SJSA1 (cell line): ENCODE measurements at regions not wholly inside any gene's neighbourhood (a gene's known extent, or its start where the extent isn't known, plus 50 kb on each side); places are given as distances from the start of the nearest gene placed in this dataset.

Experiments
- DNase-seq, 2 experiments: peaks; one replicate each; pipeline ENCODE4 v3.0.0-alpha.2; 2015 to 2020; ENCODE audit warnings: low spot score in 2 of 2, low read depth in 1 of 2
- H3K27ac ChIP-seq: fragments of 250-450 bp; sonication (Bioruptor Pico); 2 replicates; pipeline ENCODE4 v1.5.1; 2020; ENCODE audit warnings: mild to moderate bottlenecking, moderate library complexity
- H3K27me3 ChIP-seq: fragments of 250-450 bp; sonication (Bioruptor Pico); replicated peaks from 2 replicates; pipeline ENCODE4 v1.5.1; 2020; ENCODE audit warnings: mild to moderate bottlenecking, moderate library complexity
- H3K36me3 ChIP-seq: fragments of 250-450 bp; sonication (Bioruptor Pico); 2 replicates; pipeline ENCODE4 v1.5.1; 2020; ENCODE audit warnings: mild to moderate bottlenecking
- H3K4me1 ChIP-seq: fragments of 250-450 bp; sonication (Bioruptor Pico); replicated peaks from 2 replicates; pipeline ENCODE4 v1.6.1; 2021; ENCODE audit warnings: mild to moderate bottlenecking
- H3K4me3 ChIP-seq: fragments of 250-450 bp; sonication (Bioruptor Pico); 2 replicates; pipeline ENCODE4 v1.5.1; 2020; ENCODE audit warnings: mild to moderate bottlenecking
- H3K9me3 ChIP-seq: fragments of 250-450 bp; sonication (Bioruptor Pico); replicated peaks from 2 replicates; pipeline ENCODE4 v1.5.1; 2020; ENCODE audit warnings: mild to moderate bottlenecking

DNA sequence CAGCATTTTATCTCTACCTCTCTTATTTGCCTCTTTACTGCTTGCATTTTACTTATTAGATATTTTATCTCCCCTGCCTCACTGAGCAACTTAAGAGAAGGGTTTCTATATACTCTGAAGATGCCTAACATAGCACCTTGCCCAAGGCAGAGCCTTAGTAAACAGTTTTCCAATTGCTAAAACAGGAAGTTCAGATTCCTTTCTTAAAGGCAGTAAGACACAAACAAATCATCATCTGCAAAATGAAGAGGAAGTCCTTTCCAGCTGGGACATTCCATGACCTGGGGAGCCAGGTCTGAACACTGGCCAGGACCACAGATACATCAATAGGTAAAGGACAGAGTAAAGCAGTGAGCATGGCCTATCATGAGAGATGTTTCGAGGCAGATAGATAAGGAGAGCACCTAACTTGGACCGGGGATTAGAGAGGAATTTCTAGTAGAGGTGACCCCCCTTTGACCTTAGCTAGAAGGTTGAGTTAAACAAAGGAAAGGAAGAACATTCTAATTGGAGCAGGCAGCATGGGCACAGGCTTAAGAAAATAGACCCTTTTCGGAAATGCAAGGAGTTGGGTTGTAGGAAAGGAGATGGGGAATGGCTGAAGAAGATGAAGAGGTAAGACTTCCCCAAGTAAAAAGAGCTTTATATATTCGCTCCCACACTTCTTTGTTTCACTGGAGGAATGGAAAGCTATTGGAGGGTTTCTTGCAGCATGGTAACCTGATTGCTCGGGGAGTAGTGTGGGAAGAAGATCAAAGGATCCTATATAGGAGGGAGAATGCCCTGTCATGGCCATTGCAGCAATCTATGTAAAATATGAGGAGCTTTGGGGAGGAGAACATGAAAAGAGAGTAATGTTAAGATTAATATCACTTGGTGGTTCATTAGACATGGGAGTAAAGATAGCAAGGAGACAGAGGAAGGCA lies 94.8 kb downstream of the PHLDA1 start:
- Histone ChIP-seq H3K9me3 (no peaks in the 10 kb centered on the region), H3K27ac (no peak overlapping the region), H3K4me3 (no peak overlapping the region), H3K36me3 (no peaks in the 10 kb centered on the region), H3K4me1 (peaks cover 16% of the 10 kb centered on the region), H3K27me3 (no peaks in the 10 kb centered on the region)
- DNase-seq = no peak

DNA sequence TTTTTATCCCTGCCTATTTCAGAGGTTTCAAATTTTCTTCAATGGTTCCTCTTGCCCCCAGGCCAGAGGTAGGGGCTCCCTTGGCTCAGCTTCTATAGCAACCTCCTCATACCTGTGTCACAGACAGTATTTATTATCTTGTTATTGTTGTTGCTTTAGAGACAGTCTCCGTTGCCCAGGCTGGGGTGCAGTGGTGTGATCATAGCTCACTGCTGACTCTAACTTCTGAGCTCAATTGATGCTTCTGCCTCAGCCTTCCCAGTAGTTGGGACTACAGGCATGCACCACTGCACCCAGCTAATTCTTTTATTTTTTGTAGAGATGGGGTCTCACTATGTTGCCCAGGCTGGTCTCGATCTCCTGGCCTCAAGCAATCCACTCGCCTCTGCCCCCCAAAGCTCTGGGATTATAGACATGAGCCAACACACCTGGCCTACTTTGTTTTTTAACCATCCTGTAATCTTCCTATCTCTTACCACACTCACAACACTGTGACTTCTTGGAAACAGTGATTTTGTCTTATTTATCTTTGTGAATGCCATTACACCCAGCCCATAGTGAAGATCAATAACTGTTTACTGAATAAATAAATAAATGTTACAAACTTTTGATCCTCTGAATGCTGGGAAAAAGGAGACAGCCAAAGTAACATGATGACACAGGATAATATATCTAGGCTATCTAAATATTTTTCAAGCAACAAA lies 95.9 kb downstream of the PHLDA1 start:
- DNase-seq = no peak
- Histone ChIP-seq H3K27ac (no peak overlapping the region), H3K27me3 (no peaks in the 10 kb centered on the region)

DNA sequence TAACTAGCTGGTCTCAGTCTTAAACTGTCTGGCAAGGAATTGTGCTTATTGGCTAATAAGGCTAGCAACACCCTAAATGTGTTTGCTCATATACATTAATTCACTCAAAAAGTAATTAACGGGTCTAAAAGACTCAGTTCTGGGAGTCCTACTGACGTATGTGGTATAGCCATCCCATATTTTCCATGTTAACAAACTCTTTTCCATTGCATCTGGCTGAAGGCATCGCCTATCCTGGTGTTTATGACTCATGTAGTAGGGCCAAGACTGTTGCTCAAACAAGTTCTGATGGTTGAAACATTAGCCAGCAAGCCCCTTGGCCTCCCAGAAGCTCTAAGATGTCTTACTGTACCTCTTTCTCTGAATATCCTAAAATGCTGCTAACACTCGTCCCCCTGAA lies 98.5 kb downstream of the PHLDA1 start:
- Histone ChIP-seq H3K4me3 (no peak overlapping the region), H3K4me1 (peaks cover 11% of the 10 kb centered on the region), H3K27ac (no peak overlapping the region), H3K36me3 (no peaks in the 10 kb centered on the region), H3K9me3 (no peaks in the 10 kb centered on the region), H3K27me3 (no peaks in the 10 kb centered on the region)
- no peak for DNase-seq

More for the DNA sequence above, 95.9 kb downstream of the PHLDA1 start:
- Histone ChIP-seq H3K9me3 (no peaks in the 10 kb centered on the region), H3K4me3 (no peak overlapping the region), H3K36me3 (no peaks in the 10 kb centered on the region), H3K4me1 (peaks cover 16% of the 10 kb centered on the region)

DNA sequence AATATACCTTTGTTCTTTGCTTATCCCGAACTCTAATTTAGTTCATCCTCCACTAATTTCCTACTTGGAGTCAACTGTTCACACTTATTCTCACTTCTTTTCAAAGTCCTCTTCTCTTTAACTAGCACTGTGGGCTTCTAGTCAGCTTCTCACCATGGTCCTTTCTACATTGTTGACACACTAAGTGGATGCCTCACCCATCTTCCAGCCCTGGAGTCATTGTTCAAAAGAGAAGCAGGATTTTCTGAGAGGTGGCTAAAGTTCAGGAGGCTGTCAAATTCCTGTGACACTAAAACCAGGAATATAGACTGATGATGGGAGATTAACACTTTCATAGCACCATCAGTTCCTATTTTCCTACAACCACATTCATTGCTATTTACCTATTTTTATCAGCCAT lies 99.3 kb downstream of the PHLDA1 start:
- Histone ChIP-seq H3K4me3 (no peak overlapping the region), H3K4me1 (peaks cover 8% of the 10 kb centered on the region), H3K27me3 (no peaks in the 10 kb centered on the region), H3K36me3 (no peaks in the 10 kb centered on the region), H3K27ac (no peak overlapping the region), H3K9me3 (no peaks in the 10 kb centered on the region)
- no peak for DNase-seq

DNA sequence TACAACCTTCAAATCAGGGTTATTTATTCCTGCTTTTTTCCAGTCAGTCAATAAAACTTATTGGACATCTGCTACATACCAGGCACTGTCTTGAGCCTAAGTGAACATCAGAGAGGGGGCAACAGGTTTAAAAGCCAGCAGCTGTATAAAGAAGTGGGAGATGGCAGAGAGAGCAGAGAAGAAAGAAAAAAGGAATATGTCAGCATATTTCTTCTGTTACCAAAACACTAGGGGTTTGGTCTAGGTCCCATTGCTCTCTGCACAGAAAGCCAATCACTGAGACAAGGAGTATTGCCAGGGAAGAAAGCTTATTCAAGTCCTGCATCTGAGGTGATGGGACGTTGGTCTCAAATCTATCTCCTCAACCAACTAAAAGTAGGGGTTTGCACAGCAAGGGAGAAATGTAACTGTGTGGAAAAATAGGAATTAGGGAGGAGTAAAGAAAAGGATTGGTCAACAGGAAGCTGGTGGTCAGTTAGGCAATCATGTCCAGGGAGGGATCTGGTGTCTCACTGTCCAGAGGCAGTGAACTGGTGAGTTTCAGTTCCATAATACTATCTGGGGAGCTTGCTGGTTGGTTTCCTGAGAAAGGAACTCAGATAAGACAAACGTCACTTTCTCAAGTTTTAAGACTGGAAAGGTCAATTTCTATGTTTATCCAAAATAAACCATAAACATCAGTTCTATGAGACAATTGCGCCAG lies 107.5 kb downstream of the PHLDA1 start:
- no peaks in the 10 kb centered on the region for H3K36me3 ChIP-seq
- H3K27me3 ChIP-seq = no peaks in the 10 kb centered on the region
- no peaks in the 10 kb centered on the region for H3K4me1 ChIP-seq
- H3K4me3 ChIP-seq = no peak overlapping the region
- H3K9me3 ChIP-seq = peaks cover 15% of the 10 kb centered on the region
- DNase-seq = no peak
- no peak overlapping the region for H3K27ac ChIP-seq

DNA sequence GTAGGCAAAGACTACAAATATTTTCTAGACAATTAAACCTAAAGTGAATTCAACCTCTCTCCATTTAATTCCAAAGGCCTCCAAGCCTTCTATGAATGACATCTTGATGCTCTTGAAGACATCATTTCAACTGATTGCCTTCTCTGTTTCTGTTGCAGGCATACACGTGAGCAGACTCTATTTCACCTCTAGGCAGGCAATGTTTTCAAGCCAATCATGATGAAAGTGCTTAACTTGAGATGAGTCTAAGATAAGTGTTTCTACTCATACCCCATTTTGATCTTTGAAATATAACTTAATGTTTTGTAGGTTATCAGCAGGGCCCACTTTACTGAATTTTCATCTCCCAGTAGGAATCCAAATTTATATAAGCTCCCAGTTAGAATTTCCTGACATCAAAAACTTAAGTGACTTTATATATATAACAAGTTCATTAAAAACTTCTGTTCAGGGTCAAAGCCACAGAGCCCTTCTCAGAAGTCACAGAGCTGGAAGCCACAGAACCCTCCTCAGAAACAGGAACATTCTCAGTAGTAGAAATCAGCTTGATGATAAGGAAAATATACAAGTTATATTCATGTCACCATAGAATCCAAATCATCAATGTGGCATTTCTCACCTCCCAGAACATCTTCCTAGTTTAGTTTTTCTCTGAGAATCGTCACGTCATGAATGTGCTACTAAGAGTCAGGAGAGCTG lies 108.5 kb downstream of the PHLDA1 start:
- Histone ChIP-seq H3K27ac (no peak overlapping the region), H3K36me3 (no peaks in the 10 kb centered on the region), H3K4me1 (no peaks in the 10 kb centered on the region), H3K4me3 (no peak overlapping the region), H3K27me3 (no peaks in the 10 kb centered on the region), H3K9me3 (peaks cover 15% of the 10 kb centered on the region)
- DNase-seq = no peak

DNA sequence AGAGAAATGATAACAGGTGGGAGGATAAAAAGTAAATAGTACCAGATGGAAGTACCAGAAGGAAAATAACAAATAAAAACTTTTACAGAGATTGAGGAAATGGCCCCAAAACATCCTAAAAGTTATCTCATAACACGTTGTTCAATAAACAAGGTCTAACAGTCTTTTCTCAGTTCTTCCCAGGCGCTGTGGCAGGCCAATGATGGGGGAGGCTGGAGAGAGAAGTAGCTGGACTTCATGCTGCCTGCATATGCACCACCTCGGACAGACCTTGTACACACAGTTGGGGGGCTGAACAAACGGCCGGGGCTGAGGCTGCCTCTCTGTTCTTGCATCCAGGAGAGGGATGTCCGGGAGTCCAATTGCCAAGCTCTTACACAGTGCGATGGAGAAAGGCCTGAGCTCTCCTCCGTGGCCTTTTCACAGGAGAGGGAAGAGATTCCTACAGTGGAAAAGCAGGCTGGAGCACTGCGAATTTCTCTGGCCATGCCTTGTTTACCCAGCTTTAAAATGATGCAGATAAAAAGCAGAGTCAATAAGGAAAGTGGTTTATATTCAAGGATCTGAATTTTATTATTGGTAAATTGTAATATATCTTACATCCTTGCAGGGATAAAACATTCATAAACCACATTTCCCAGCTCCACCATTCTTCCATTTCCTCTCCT lies 109.8 kb downstream of the PHLDA1 start:
- Histone ChIP-seq H3K4me3 (no peak overlapping the region), H3K4me1 (no peaks in the 10 kb centered on the region), H3K9me3 (peaks cover 15% of the 10 kb centered on the region), H3K36me3 (no peaks in the 10 kb centered on the region), H3K27ac (no peak overlapping the region), H3K27me3 (no peaks in the 10 kb centered on the region)
- DNase-seq = no peak

DNA sequence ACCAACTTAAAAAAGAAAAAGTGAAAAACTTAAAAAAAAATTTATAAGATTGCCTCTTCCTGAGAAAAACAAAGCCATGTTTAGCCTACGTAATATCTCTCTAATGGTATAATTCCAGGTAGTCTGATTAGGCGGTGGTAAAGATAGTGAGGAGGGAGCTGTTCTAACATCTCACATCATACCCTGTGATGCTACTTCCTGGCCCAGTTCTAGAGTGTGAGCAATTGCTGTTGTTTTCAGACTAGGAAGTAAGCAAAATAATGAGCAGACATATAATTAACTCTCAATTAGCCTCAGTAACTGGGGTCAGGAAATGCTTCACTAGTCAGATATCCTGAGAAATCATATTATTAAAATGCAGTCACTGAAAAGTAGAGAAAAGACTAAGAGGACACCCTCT lies 113.9 kb downstream of the PHLDA1 start:
- no peak overlapping the region for H3K27ac ChIP-seq
- H3K27me3 ChIP-seq = no peaks in the 10 kb centered on the region
- no peaks in the 10 kb centered on the region for H3K36me3 ChIP-seq
- DNase-seq = no peak
- H3K4me3 ChIP-seq = no peak overlapping the region
- H3K4me1 ChIP-seq = no peaks in the 10 kb centered on the region
- no peaks in the 10 kb centered on the region for H3K9me3 ChIP-seq

DNA sequence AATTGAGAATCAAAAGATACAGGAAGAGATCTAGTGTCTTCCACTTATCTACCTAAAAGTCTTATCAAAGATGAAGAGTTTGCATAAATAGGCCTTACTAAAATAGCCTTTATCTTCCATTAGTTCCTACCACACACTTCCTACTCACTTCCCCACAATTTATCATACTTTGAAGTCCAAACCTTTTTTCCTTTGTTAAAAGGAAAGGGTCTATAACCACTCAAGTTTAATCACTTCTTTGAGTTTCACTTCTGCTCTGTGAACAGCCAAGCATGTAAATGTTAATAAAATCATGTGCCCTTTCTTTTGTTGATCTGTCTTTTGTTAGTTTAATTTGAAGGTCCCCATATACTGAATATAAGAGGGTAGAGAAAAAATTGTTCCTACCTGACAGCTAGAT lies 114.5 kb downstream of the PHLDA1 start:
- Histone ChIP-seq H3K36me3 (no peaks in the 10 kb centered on the region), H3K27ac (no peak overlapping the region), H3K4me3 (no peak overlapping the region), H3K4me1 (no peaks in the 10 kb centered on the region), H3K9me3 (no peaks in the 10 kb centered on the region), H3K27me3 (no peaks in the 10 kb centered on the region)
- no peak for DNase-seq

DNA sequence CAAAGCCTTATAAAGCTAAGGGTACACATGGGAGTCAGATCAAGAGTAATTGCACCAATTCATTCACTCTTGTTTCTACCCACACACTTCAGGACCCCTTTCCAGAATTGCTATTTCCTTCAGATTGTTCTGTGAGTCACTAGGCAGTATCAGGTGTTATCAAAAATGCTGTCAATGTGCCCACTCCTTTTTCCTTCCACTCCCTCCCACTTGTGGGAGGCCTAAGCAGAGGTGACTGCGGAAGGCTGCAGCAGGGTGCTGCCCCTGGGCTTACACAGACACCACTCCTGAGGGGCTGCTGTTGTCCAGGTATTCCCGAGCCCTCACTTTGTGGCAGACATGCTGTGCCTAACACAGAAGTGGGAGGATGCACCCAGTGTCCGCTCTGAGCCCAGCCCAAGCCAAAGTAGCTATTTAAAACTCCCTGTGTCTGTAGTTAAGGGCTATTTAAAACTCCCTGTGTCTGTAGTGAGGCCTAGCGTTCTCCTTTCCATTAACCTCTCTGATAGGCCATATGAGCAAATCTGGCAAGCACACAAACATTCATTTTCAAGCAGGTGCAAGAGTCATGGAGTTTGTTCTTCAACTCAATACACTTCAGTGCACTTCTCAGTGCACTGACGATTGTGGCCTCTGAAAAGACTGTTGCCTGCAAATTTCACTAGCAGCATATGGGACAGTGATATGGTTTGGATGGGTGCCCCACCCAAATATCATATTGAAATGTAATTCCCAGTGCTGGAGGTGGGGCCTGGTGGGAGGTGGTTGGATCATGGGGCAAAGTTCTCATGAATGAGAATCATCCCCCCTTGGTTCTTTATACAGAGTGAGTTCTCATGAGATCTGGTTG lies 117.8 kb downstream of the PHLDA1 start:
- Histone ChIP-seq H3K36me3 (no peaks in the 10 kb centered on the region), H3K4me1 (0 out of 2 replicates have a peak, but pooled peaks cover 3% of the 10 kb centered on the region), H3K4me3 (no peak overlapping the region), H3K9me3 (no peaks in the 10 kb centered on the region), H3K27ac (no peak overlapping the region), H3K27me3 (no peaks in the 10 kb centered on the region)
- DNase-seq = no peak

DNA sequence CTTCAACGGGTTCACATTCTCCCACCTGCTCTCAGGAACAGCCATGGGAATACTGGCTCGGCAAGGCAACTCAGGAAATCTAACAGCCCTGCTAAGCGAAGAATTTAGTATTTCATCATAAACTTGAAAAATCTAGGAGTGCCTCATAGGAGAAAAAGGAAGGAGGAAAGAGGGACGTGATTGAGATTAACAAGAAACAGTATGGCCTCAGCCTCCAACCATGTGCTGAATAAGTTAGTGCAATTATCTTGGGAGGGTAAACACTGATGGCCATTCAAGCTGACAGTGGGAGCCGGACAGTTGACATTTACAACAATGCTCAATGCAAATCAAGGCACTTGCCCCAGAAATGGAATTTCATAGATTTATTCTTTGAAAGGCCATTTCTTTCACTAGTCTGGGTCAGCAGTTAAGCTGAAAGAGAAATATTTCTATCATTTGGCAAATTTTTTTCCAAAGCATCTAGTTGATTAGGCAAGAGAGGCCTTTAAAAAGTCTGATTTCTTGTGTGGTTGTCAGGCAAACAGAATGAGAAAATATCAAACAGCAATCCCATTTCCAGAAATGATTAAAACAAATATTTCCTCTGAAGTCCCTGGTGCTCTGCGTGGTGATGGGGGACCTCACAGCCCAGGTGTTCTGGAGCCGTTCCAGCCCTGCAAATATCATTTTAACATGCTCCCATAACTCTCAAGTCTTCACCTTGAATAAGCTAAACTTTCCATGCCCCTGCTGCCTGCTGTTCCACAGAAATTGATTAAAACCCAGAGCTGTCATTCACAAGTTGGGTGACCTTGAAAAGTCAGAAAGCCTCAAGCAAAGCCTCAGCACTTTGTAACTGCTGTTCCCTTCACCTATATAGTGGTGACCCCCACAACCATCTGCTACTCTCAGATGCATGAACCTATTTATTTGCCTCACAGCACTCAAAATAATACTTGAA lies 121.6 kb downstream of the PHLDA1 start:
- Histone ChIP-seq H3K9me3 (no peaks in the 10 kb centered on the region), H3K36me3 (no peaks in the 10 kb centered on the region), H3K4me1 (0 out of 2 replicates have a peak, but pooled peaks cover 3% of the 10 kb centered on the region), H3K27ac (no peak overlapping the region), H3K27me3 (no peaks in the 10 kb centered on the region), H3K4me3 (no peak overlapping the region)
- DNase-seq = no peak
